HG03575 (cell line): ENCODE measurements at regions not wholly inside any gene's neighbourhood (a gene's known extent, or its start where the extent isn't known, plus 50 kb on each side); places are given as distances from the start of the nearest gene placed in this dataset.
"Not testable (repeated sequence)": the region's sequence is repeated elsewhere in the genome, so short reads cannot be mapped to it uniquely, and the experiment has no call there.

Experiments
- ATAC-seq: cut with Tn5 transposase; IDR thresholded peaks from one replicate; pipeline ENCODE4 v1.9.1; 2021; ENCODE audit not compliant: unreplicated experiment, insufficient number of reproducible peaks, low FRiP score; ENCODE audit errors: extremely low read depth

GRCh38 chrX:124665621-124666400, 319.4 kb downstream of the SH2D1A start:
- no peak for ATAC-seq

DNA sequence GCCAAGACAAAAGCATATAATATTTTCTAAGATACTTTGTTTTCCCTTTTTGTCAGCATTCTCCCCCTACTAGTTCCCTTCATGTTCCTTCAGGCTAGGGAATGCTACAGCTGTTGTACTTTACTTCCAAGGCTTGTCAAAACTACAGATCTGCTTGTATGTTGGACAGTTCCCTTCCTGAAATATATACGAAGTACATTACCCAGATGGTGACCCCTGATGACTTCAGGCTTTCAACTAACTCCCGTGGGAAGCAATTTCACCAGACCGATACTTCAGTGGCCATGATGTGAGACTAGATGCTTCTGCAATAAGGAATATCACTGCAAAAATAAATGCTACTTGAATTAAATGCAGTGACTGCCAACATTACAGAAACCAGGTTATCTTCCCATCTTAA, 332.8 kb downstream of the SH2D1A start:
- ATAC-seq, result no peak

DNA sequence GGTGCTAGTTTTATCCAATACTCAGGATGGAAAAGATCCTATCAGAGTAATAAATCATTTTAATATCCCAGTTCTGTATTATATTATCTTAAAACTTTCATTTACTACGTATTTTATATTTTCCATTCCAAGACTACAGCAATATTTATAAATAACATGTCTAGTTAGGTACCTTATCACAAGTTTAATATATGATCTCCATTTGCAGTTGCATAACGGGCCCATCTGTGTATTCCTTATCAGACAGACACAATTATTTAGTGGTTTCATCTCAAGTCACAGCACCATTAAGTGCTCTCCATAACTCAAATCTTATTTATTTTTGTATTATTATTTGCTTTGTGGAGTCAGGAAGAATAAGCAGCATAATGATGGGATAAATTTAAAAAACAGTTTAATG, 333.9 kb downstream of the SH2D1A start:
- no peak for ATAC-seq

DNA sequence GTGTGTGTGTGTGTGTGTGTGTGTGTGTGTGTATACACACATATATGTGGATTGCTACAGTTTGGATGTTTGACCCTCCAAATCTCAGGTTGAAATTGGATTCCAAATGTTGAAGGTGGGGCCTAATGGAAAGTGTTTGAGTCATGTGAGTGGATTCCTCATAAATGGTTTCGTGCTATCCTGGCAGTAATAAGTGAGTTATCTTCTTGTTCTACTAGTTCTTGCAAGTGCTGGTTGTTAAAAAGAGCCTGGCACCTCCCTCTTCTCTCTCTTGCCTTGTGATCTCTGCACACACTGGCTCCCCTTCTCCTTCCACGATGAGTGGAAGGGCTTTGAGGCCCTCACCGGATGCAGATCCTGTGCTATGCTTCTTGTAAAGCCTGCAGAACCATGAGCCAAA, 344.1 kb downstream of the SH2D1A start:
- no peak for ATAC-seq

DNA sequence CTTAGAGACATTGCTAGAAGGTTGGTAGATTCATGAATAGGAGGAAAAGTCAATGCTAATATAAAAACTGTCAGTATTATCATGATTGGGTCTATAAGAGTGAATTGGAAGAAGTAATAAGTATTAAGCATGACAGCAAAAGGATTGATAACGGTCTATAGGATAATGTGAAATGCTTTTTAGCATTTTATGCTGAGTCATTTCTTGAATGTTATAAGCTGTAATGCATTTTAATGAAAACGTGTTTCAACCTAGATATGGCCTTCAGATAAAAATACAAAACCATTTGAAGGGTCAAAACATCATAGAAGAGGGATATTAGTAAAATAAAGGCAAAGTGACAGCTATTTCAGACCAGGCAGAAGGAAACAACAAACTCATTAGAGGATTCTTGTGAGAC, 353.5 kb downstream of the SH2D1A start:
- no peak for ATAC-seq

DNA sequence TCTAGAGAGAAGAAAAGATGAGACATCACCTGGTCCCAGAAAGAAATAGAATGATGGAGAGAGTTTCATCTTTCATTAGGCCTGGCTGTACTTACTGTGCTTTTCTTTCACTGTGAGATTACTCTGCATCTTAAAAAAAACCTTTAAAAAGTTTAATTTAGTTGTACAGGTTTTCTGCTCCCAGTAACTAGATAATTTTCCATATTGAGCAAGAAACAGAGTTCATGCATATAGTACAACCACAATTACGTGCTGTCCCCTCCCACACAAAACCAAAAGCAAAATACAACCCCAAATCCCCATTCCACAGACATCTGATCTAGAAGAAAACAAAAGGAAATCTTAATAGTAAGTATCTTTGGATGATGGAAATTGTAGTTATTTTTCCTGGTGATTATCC, 371.2 kb downstream of the SH2D1A start:
- ATAC-seq, result no peak

DNA sequence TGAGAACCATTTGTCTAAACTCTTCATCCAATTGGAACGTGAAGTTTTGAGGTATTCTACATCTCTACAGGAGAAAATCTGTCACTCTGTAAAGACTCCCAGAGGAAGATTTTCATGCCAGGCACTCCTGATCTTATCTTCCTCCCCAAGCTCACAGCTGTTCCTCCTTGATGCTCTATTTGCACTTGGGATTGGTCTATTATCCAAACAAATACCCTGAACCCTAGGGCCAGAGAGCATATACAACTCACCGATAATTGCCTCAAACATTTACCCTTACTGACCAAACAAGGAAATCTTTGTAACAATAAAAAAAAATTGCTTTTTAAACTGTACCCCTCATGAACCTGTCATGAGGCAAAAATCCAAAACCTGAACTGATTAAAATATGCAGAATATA, 372.7 kb downstream of the SH2D1A start:
- no peak for ATAC-seq

- no peak for ATAC-seq
These were observed 374.2 kb downstream of the SH2D1A start for GRCh38 chrX:124720532-124720931.

- ATAC-seq, result no peak
These were observed 379.1 kb downstream of the SH2D1A start for GRCh38 chrX:124725502-124725901.

DNA sequence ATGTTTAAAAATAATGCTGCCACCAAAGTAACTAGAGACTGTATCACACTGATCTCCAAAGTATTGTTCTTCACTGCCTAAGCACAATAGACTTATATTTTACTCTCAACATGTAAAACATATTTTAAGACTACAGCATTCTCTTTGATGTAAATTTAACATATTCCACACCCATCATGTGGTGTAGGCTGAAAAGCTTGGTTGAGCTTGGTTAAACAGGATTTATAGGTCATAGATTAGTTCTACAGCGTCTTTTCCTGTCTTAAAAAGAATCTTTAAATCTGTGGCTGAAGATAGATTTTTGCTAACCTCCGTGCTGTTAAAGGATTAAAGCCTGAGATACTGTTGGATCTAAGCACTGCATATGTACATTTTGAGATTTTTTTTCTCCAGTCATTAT, 379.9 kb downstream of the SH2D1A start:
- ATAC-seq, result no peak

DNA sequence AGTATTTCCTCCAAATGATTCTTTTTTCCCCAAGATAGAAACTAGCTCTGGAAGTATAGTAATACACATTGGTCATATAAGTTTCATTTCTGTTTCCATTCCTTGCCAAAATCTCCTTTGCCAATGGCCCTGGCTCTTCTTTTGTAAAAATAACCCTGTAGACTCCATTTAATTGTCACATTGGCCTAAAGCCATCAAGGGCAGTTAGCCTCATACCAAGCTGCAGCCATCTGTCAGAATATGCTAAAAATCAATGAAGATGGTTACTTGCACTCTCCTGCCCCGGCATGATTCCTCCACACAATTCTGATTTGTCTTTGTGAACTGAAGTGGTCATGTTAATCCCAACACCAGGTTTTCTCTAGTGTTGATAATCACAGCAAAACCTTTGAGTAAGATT, 380.5 kb downstream of the SH2D1A start:
- ATAC-seq, result no peak

DNA sequence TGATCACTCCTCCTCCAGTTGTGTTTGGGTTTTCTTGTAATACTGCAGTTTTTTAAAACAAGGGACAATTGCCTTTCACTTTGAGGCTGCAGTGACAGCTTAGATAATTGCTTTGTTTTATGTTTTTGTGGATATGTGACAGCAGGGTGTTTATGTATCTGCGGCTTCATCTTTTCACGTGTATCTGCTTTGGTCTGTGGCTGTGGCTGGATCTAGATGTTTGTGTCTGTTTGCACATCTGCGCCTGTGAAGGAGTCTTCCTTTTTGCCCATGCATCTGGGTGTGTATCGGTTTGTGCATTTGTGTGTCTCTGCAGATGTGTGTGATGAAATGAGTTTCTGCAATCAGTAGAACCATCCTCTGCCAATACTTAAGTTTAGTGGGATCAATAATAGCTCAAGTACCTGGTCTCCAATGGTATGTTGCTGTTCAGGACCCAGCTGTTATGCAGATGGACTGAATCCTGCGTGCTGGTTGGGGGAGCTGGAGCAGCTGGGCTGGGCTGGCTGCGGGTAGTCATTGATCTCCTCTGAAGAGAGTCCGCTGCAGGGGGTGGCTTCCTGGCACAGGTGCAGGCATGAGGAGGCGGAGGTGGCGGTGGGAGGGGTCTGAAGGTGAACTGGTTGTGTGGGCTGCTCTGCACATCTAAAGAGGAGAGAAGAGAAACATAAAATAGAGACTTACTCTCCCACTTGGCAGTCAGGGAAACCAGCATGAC, 390.3 kb downstream of the SH2D1A start:
- no peak for ATAC-seq

- no peak for ATAC-seq
These were observed 391.4 kb downstream of the SH2D1A start for GRCh38 chrX:124737771-124738170.

DNA sequence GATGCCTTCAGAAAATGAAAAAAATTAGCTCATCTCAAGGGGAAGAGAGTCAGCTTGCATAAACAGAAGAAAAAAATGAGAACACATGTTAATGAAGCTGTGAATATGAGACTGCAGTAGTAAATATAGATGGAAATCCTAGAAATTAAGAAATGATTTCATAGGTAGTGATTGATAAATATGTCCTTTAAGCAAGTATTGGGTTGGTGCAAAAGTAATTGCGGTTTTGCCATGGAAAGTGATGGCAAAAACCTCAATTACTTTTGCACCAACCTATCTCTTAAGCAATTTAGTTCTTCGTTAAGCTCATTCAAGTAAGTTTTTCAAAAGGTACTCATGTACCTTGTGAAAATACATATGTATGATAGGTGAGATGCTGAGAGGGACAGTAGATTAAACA, 400.9 kb downstream of the SH2D1A start:
- no peak for ATAC-seq

GRCh38 chrX:124764354-124764753, 418.0 kb downstream of the SH2D1A start:
- no peak for ATAC-seq

- no peak for ATAC-seq
These were observed 422.8 kb downstream of the SH2D1A start for GRCh38 chrX:124769166-124769565.

GRCh38 chrX:124771292-124771691, 424.9 kb downstream of the SH2D1A start:
- ATAC-seq, result no peak

DNA sequence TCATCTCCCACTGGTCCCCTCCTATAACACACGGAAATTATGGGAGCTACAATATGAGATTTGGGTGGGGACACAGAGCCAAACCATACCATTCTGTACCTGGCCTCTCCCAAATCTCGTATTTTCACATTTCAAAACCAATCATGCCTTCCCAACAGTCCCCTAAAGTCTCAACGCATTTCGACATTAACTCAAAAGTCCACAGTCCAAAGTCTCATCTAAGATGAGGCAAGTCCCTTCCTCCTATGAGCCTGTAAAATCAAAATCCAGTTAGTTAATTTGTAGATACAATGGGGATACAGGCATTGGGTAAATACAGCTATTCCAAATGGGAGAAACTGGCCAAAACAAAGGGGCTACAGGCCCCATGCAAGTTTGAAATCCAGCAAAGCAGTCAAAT, 441.9 kb downstream of the SH2D1A start:
- not testable (repeated sequence) for ATAC-seq

DNA sequence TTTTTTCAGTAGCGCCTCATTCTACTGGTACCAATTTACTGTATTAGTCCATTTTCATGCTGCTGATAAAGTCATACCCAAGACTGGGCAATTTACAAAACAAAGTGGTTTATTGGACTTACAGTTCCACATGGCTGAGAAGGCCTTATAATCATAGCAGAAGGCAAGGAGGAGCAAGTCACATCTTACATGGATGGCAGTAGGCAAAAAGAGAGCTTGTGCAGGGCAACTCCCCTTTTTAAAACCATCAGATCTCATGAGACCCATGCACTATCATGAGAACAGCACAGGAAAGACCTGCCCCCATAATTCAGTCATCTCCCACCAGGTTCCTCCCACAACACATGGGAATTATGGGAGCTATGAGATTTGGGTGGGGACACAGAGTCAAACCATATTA, 443.5 kb downstream of the SH2D1A start:
- not testable (repeated sequence) for ATAC-seq

- ATAC-seq, result no peak
These were observed 445.2 kb downstream of the SH2D1A start for GRCh38 chrX:124791492-124792095.
